Ishikawa (cell line): ENCODE measurements at regions not wholly inside any gene's neighbourhood (a gene's known extent, or its start where the extent isn't known, plus 50 kb on each side); places are given as distances from the start of the nearest gene placed in this dataset.

ENCODE experiments used
- EP300 ChIP-seq: IDR thresholded peaks from 2 replicates; pipeline ENCODE4 v1.6.1; 2012; ENCODE audit warnings: borderline replicate concordance
- FOXM1 ChIP-seq: IDR thresholded peaks from 2 replicates; pipeline ENCODE4 v1.6.1; 2012; ENCODE audit warnings: low read depth, borderline replicate concordance
- MAX ChIP-seq: IDR thresholded peaks from 2 replicates; pipeline ENCODE4 v1.6.1; 2012
- NFIC ChIP-seq: IDR thresholded peaks from 2 replicates; pipeline ENCODE4 v1.6.1; 2012
- RAD21 ChIP-seq: IDR thresholded peaks from 2 replicates; pipeline ENCODE4 v1.6.1; 2012; ENCODE audit warnings: low read depth
- REST ChIP-seq: IDR thresholded peaks from 2 replicates; pipeline ENCODE4 v1.6.1; 2012; ENCODE audit warnings: low read depth, mild to moderate bottlenecking
- TCF12 ChIP-seq: IDR thresholded peaks from 2 replicates; pipeline ENCODE4 v1.6.1; 2012; ENCODE audit warnings: low read depth
- ZBTB7A ChIP-seq: IDR thresholded peaks from 2 replicates; pipeline ENCODE4 v1.6.1; 2012; ENCODE audit warnings: low read depth

GRCh38 chr14:55973285-55973800 lies 144.9 kb upstream of the PELI2 start:
- TF ChIP-seq FOXM1 = peak; percentile 66; the same call in 1 of the 2 replicates
- no peak; the same call in 1 of the 2 replicates for TF ChIP-seq MAX
- no peak for TF ChIP-seq RAD21
- peak; percentile 54 for TF ChIP-seq NFIC
- peak; percentile 79; the same call in 1 of the 2 replicates for TF ChIP-seq EP300
- peak; percentile 81 for TF ChIP-seq TCF12
- no peak for TF ChIP-seq REST
- no peak for TF ChIP-seq ZBTB7A
